Aorta (tissue), 5 donors: ENCODE measurements at regions not wholly inside any gene's neighbourhood (a gene's known extent, or its start where the extent isn't known, plus 50 kb on each side); places are given as distances from the start of the nearest gene placed in this dataset.
"Not testable (repeated sequence)": the region's sequence is repeated elsewhere in the genome, so short reads cannot be mapped to it uniquely, and the experiment has no call there.

ENCODE experiments used
- ATAC-seq: fragments of 200-7000 bp; cut with Tn5 transposase; one replicate; pipeline ENCODE4 v1.9.1; 2022; ENCODE audit warnings: moderate library complexity; ENCODE audit not compliant: low FRiP score
- DNase-seq, 2 donors: peaks; one replicate each; pipeline ENCODE4 v3.0.0-alpha.2; 2020
- H3K27ac ChIP-seq, 2 donors: one replicate each; pipeline ENCODE4 v1.5.1; 2013; ENCODE audit warnings: low read length in 2 of 2, mild to moderate bottlenecking in 2 of 2, moderate library complexity in 2 of 2, control low read depth in 1 of 2, inconsistent platforms in 1 of 2, low read depth in 1 of 2
- H3K27me3 ChIP-seq, 2 donors: one replicate each; pipeline ENCODE4 v1.6.1; 2013; ENCODE audit warnings: control low read depth in 1 of 2, low read length in 1 of 2, mild to moderate bottlenecking in 1 of 2, moderate library complexity in 1 of 2; ENCODE audit not compliant: insufficient read depth in 2 of 2, control insufficient read depth in 1 of 2
- H3K36me3 ChIP-seq, 2 donors: one replicate each; pipeline ENCODE4 v1.6.1; 2013; ENCODE audit warnings: control low read depth in 1 of 2, low read length in 1 of 2, mild to moderate bottlenecking in 1 of 2; ENCODE audit not compliant: insufficient read depth in 2 of 2, control insufficient read depth in 1 of 2
- H3K4me1 ChIP-seq, 2 donors: one replicate each; pipeline ENCODE4 v1.6.1; 2013; ENCODE audit warnings: low read length in 2 of 2, control low read depth in 1 of 2, mild to moderate bottlenecking in 1 of 2, moderate library complexity in 1 of 2; ENCODE audit not compliant: insufficient read depth in 2 of 2, control insufficient read depth in 1 of 2
- H3K4me3 ChIP-seq, 2 donors: one replicate each; pipeline ENCODE4 v1.5.1; 2013; ENCODE audit warnings: low read length in 2 of 2, control low read depth in 1 of 2, mild to moderate bottlenecking in 1 of 2
- H3K9me3 ChIP-seq: one replicate; pipeline ENCODE4 v1.6.1; 2013; ENCODE audit warnings: mild to moderate bottlenecking, low read length; ENCODE audit not compliant: control insufficient read depth
- WGBS, 2 donors: extraction: QIAGEN DNeasy Blood & Tissue Kit; methylation state at CpG; one replicate each; pipeline ENCODE4 v1.1.7; 2013; 5-methylcytosine and 5-hydroxymethylcytosine counted together
- intact Hi-C, 2 donors: fragments of 100-400 bp; cut with DNase I; formaldehyde crosslinking; loops; one replicate each; pipeline versions ENCODE4 v1.14.2 to v1.15.0; 2022
- donor health status: healthy with polysubstance abuse.
- donor health status: Bipolar disorder and iron deficiency.
- donor health status: DM: no; HTN: no; CAD: no.
- donor health status: DM: no; HTN: no; CAD: no.
- donor health status: DM: yes; HTN: yes; CAD: no.

- H3K27me3 ChIP-seq: no peaks in the 10 kb centered on the region
- intact Hi-C loops: no loop called here
- H3K4me3 ChIP-seq: no peak overlapping the region
- no peak for DNase-seq
- no peaks in the 10 kb centered on the region for H3K9me3 ChIP-seq
- H3K4me1 ChIP-seq: peaks cover 0 to 1% of the 10 kb centered on the region in 2 donors
- H3K36me3 ChIP-seq: no peaks in the 10 kb centered on the region
- 46 to 54% methylated on average over 5 of the region's 5 CpGs for WGBS, 2 donors
- no peak for ATAC-seq
- H3K27ac ChIP-seq: no peak overlapping the region
Measured at GRCh38 chr11:27227736-27228135, 135.3 kb downstream of the CCDC34 start.

GRCh38 chr11:27219487-27220039, 143.5 kb downstream of the CCDC34 start:
- H3K4me3 ChIP-seq, H3K27me3 ChIP-seq, H3K36me3 ChIP-seq, ATAC-seq, intact Hi-C loops, H3K9me3 ChIP-seq, DNase-seq, H3K4me1 ChIP-seq, H3K27ac ChIP-seq: not testable (repeated sequence)
- WGBS, 2 donors: 89 to 94% methylated on average over 19 to 22 of the region's 24 CpGs

GRCh38 chr11:27218421-27219038, 144.5 kb downstream of the CCDC34 start:
- Histone ChIP-seq H3K36me3 (no peaks in the 10 kb centered on the region), H3K4me3 (no peak overlapping the region), H3K27me3 (no peaks in the 10 kb centered on the region), H3K4me1 (peaks cover 0 to 7% of the 10 kb centered on the region in 2 donors), H3K9me3 (no peaks in the 10 kb centered on the region), H3K27ac (no peak overlapping the region)
- no peak for ATAC-seq
- no peak for DNase-seq
- WGBS, 2 donors: 44 to 53% methylated on average over 3 of the region's 3 CpGs
- intact Hi-C loops: no loop called here

GRCh38 chr11:27217948-27218420, 145.0 kb downstream of the CCDC34 start:
- H3K4me3 ChIP-seq: no peak overlapping the region
- H3K4me1 ChIP-seq: peaks cover 0 to 7% of the 10 kb centered on the region in 2 donors
- no peak for DNase-seq
- intact Hi-C loops: no loop called here
- no peak overlapping the region for H3K27ac ChIP-seq
- H3K27me3 ChIP-seq: no peaks in the 10 kb centered on the region
- no peaks in the 10 kb centered on the region for H3K36me3 ChIP-seq
- 27 to 50% methylated on average over 1 of the region's 1 CpG for WGBS, 2 donors
- H3K9me3 ChIP-seq: no peaks in the 10 kb centered on the region
- no peak for ATAC-seq

GRCh38 chr11:27217496-27217895, 145.5 kb downstream of the CCDC34 start:
- DNase-seq (no peak), ATAC-seq (no peak)
- Histone ChIP-seq H3K36me3 (no peaks in the 10 kb centered on the region), H3K27ac (no peak overlapping the region), H3K4me1 (peaks cover 0 to 7% of the 10 kb centered on the region in 2 donors), H3K27me3 (no peaks in the 10 kb centered on the region), H3K9me3 (no peaks in the 10 kb centered on the region), H3K4me3 (no peak overlapping the region)
- intact Hi-C loops: no loop called here
- WGBS, 2 donors: 94 to 98% methylated on average over 2 of the region's 2 CpGs

- WGBS, 2 donors: 21 to 26% methylated on average over 5 of the region's 5 CpGs
- H3K27me3 ChIP-seq: no peaks in the 10 kb centered on the region
- H3K4me1 ChIP-seq: peaks cover 0 to 7% of the 10 kb centered on the region in 2 donors
- no peak overlapping the region for H3K4me3 ChIP-seq
- no peaks in the 10 kb centered on the region for H3K9me3 ChIP-seq
- peak; percentile 5 for ATAC-seq
- H3K27ac ChIP-seq: no peak overlapping the region
- DNase-seq: peak in 1 of 2 donors; percentile 57
- H3K36me3 ChIP-seq: no peaks in the 10 kb centered on the region
- intact Hi-C loops: no loop called here
Measured at GRCh38 chr11:27216270-27217149, 146.5 kb downstream of the CCDC34 start.

- ATAC-seq (peak; percentile 67), DNase-seq (no peak)
- no peaks in the 10 kb centered on the region for H3K27me3 ChIP-seq
- peaks cover 0 to 10% of the 10 kb centered on the region in 2 donors for H3K4me1 ChIP-seq
- H3K36me3 ChIP-seq: no peaks in the 10 kb centered on the region
- WGBS, 2 donors: 75 to 81% methylated on average over 5 to 6 of the region's 6 CpGs
- intact Hi-C loops: no loop called here
- no peak overlapping the region for H3K4me3 ChIP-seq
- no peak overlapping the region for H3K27ac ChIP-seq
- no peaks in the 10 kb centered on the region for H3K9me3 ChIP-seq
Measured at GRCh38 chr11:27215471-27216269, 147.3 kb downstream of the CCDC34 start.

GRCh38 chr11:27214713-27215112, 148.3 kb downstream of the CCDC34 start:
- Histone ChIP-seq H3K27me3 (no peaks in the 10 kb centered on the region), H3K4me1 (peaks cover 0 to 12% of the 10 kb centered on the region in 2 donors), H3K36me3 (no peaks in the 10 kb centered on the region), H3K9me3 (no peaks in the 10 kb centered on the region), H3K4me3 (no peak overlapping the region), H3K27ac (no peak overlapping the region)
- ATAC-seq (no peak), DNase-seq (no peak)
- intact Hi-C loops: loop anchor here in 1 of 2 donors (5.0 kb wide), 1 partner anchor 68 kb away; no protein-coding TSS in a partner anchor
- WGBS, 2 donors: 87 to 94% methylated on average over 5 of the region's 5 CpGs
